ENCODE measurements at regions not wholly inside any gene's neighbourhood (a gene's known extent, or its start where the extent isn't known, plus 50 kb on each side); places are given as distances from the start of the nearest gene placed in this dataset.
"Not testable (repeated sequence)": the region's sequence is repeated elsewhere in the genome, so short reads cannot be mapped to it uniquely, and the experiment has no call there.

GRCh38 chr6:140729521-140729920 is 1355.1 kb upstream of the CITED2 start:
- no peak for DNase-seq (ENCODE audit: low spot score)
- in situ Hi-C loops (cut with MboI; ENCODE audit: low sequenced_read_pairs, unreplicated experiment), result no loop called here
- no peak for TF ChIP-seq CTCF (IDR thresholded peaks at IDR 0.05; ENCODE audit: borderline replicate concordance, control extremely low read depth, extremely low read depth, insufficient read depth, missing control alignments)

GRCh38 chr6:140718021-140718420 is 1343.6 kb upstream of the CITED2 start:
- no peak for TF ChIP-seq CTCF (IDR thresholded peaks at IDR 0.05; ENCODE audit: borderline replicate concordance, control extremely low read depth, extremely low read depth, insufficient read depth, missing control alignments)
- no peak for DNase-seq (ENCODE audit: low spot score)
- in situ Hi-C loops (cut with MboI; ENCODE audit: low sequenced_read_pairs, unreplicated experiment), result no loop called here

GRCh38 chr6:140713495-140713894 is 1339.0 kb upstream of the CITED2 start:
- in situ Hi-C loops (cut with MboI; ENCODE audit: low sequenced_read_pairs, unreplicated experiment), result no loop called here
- no peak for TF ChIP-seq CTCF (IDR thresholded peaks at IDR 0.05; ENCODE audit: borderline replicate concordance, control extremely low read depth, extremely low read depth, insufficient read depth, missing control alignments)
- no peak for DNase-seq (ENCODE audit: low spot score)

- TF ChIP-seq CTCF (IDR thresholded peaks at IDR 0.05; ENCODE audit: borderline replicate concordance, control extremely low read depth, extremely low read depth, insufficient read depth, missing control alignments), result no peak
- in situ Hi-C loops (cut with MboI; ENCODE audit: low sequenced_read_pairs, unreplicated experiment), result no loop called here
- DNase-seq (ENCODE audit: low spot score), result no peak
Observed at GRCh38 chr6:140711019-140711613, 1336.7 kb upstream of the CITED2 start.

GRCh38 chr6:140708441-140708840 is 1334.0 kb upstream of the CITED2 start:
- in situ Hi-C loops (cut with MboI; ENCODE audit: low sequenced_read_pairs, unreplicated experiment), result no loop called here
- DNase-seq (ENCODE audit: low spot score), result no peak
- TF ChIP-seq CTCF (IDR thresholded peaks at IDR 0.05; ENCODE audit: borderline replicate concordance, control extremely low read depth, extremely low read depth, insufficient read depth, missing control alignments), result no peak

- in situ Hi-C loops (cut with MboI; ENCODE audit: low sequenced_read_pairs, unreplicated experiment); DNase-seq (ENCODE audit: low spot score): not testable (repeated sequence)
Observed at GRCh38 chr6:140704008-140704407, 1329.6 kb upstream of the CITED2 start.

- no peak for TF ChIP-seq CTCF (IDR thresholded peaks at IDR 0.05; ENCODE audit: borderline replicate concordance, control extremely low read depth, extremely low read depth, insufficient read depth, missing control alignments)
- DNase-seq (ENCODE audit: low spot score), result no peak
- in situ Hi-C loops (cut with MboI; ENCODE audit: low sequenced_read_pairs, unreplicated experiment), result no loop called here
Observed at GRCh38 chr6:140697585-140697984, 1323.1 kb upstream of the CITED2 start.
